PC-9 (cell line): ENCODE measurements at regions not wholly inside any gene's neighbourhood (a gene's known extent, or its start where the extent isn't known, plus 50 kb on each side); places are given as distances from the start of the nearest gene placed in this dataset.

ENCODE experiments used
- BruUV-seq: library from RNA; stranded (reverse); fragments of 400-500 nt; replicated peaks from 2 replicates; lab custom pipeline; 2021; lab: Mats Ljungman, UMichigan
- CTCF ChIA-PET: fragments of 300-600 bp; sonication (Branson Sonifier 250); formaldehyde crosslinking; loops from one replicate; lab custom pipeline; 2022; ENCODE audit warnings: antibody characterized with exemption; lab: Charles Lee
- POLR2A ChIA-PET: fragments of 300-600 bp; sonication (Branson Sonifier 250); formaldehyde crosslinking; loops from one replicate; lab custom pipeline; 2022; ENCODE audit warnings: antibody characterized with exemption; ENCODE audit not compliant: unreplicated experiment; lab: Charles Lee
- DNase-seq, 2 experiments: peaks; one replicate each; pipeline versions ENCODE4 v3.0.0 to v3.0.0-alpha.2; 2015 to 2022; ENCODE audit warnings: mixed read lengths in 1 of 2
- H2AFZ ChIP-seq: fragments of 200-600 bp; sonication (generic); 2 replicates; pipeline ENCODE4 v1.8.1; 2017; ENCODE audit warnings: antibody characterized with exemption
- H3F3A ChIP-seq: fragments of 200-600 bp; sonication (generic); 2 replicates; pipeline ENCODE4 v1.8.1; 2017; ENCODE audit warnings: antibody characterized with exemption, mild to moderate bottlenecking, low read depth; ENCODE audit not compliant: insufficient read depth
- H3K27ac ChIP-seq: fragments of 200-600 bp; sonication (generic); 2 replicates; pipeline ENCODE4 v1.6.1; 2016; ENCODE audit warnings: mixed run types
- H3K27me3 ChIP-seq: fragments of 200-600 bp; sonication (generic); 2 replicates; pipeline ENCODE4 v1.6.1; 2016; ENCODE audit warnings: low read depth, mixed run types; ENCODE audit not compliant: insufficient read depth
- H3K36me3 ChIP-seq: fragments of 200-600 bp; sonication (generic); 2 replicates; pipeline ENCODE4 v1.6.1; 2016; ENCODE audit warnings: low read depth, mixed run types
- H3K4me1 ChIP-seq: fragments of 200-600 bp; sonication (generic); replicated peaks from 2 replicates; pipeline ENCODE4 v1.6.1; 2016; ENCODE audit warnings: mixed run types; ENCODE audit not compliant: insufficient read depth
- H3K4me2 ChIP-seq: fragments of 200-600 bp; sonication (generic); 2 replicates; pipeline ENCODE4 v1.6.1; 2017; ENCODE audit warnings: mixed run types
- H3K4me3 ChIP-seq: fragments of 200-600 bp; sonication (generic); 2 replicates; pipeline ENCODE4 v1.6.1; 2016; ENCODE audit warnings: mixed run types
- H3K79me2 ChIP-seq: fragments of 200-600 bp; sonication (generic); 2 replicates; pipeline ENCODE4 v1.6.1; 2017; ENCODE audit warnings: low read depth, mixed run types
- H3K9me2 ChIP-seq: fragments of 200-600 bp; sonication (generic); 2 replicates; pipeline ENCODE4 v1.8.1; 2017; ENCODE audit warnings: mild to moderate bottlenecking; ENCODE audit not compliant: insufficient read depth
- H3K9me3 ChIP-seq: fragments of 200-600 bp; sonication (generic); 2 replicates; pipeline ENCODE4 v1.8.1; 2016; ENCODE audit warnings: low read depth; ENCODE audit not compliant: insufficient read depth
- H4K20me1 ChIP-seq: fragments of 200-600 bp; sonication (generic); 2 replicates; pipeline ENCODE4 v1.8.1; 2017; ENCODE audit not compliant: insufficient read depth
- CTCF ChIP-seq: fragments of 200-600 bp; sonication (generic); conservative IDR thresholded peaks from 2 replicates; pipeline ENCODE4 v1.6.1; 2017; ENCODE audit warnings: mixed run types, antibody characterized with exemption, mild to moderate bottlenecking, moderate library complexity
- EZH2 ChIP-seq: fragments of 200-600 bp; sonication (generic); IDR thresholded peaks from 2 replicates; pipeline ENCODE4 v1.8.0; 2017; ENCODE audit warnings: antibody characterized with exemption, low read depth
- intact Hi-C: fragments of 100-400 bp; cut with micrococcal nuclease; formaldehyde crosslinking; loops from one replicate; pipeline ENCODE4 v1.10.0; 2022; ENCODE audit not compliant: unreplicated experiment

DNA sequence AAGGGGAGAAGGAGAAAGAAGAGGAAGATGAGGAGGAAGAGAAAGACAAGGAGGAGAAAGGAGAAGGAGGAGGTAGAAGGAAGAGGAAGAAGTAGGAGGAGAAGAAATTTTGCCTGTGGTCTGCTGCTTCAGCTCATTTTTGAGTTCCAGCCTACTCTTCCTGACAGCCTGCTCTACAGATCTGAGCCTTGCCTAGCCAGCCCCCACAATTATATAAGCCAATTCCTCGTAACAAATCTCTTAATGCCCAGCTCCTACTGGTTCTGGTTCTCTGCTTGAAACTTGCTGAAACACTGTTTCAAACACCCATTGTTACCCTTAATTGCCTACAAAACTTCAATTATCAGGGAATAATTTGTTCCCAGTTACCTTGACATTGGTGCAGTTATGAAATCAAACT lies 1014.2 kb upstream of the CELF4 start:
- intact Hi-C loops: no loop called here
- H3K79me2 ChIP-seq: no peaks in the 10 kb centered on the region
- ChIA-PET CTCF (no interaction called here), POLR2A (no interaction called here)
- TF ChIP-seq CTCF: no peak
- TF ChIP-seq EZH2: no peak
- no peak overlapping the region for H3K4me3 ChIP-seq
- no peak for DNase-seq
- no peaks in the 10 kb centered on the region for H3K27me3 ChIP-seq
- no peaks in the 10 kb centered on the region for H3K9me3 ChIP-seq
- H3K4me2 ChIP-seq: no peak overlapping the region
- H3K9me2 ChIP-seq: no peaks in the 10 kb centered on the region
- H3K27ac ChIP-seq: no peak overlapping the region
- no peaks in the 10 kb centered on the region for H3K36me3 ChIP-seq
- no TSS peak for BruUV-seq
- H4K20me1 ChIP-seq: no peaks in the 10 kb centered on the region
- no peak overlapping the region for H2AFZ ChIP-seq
- no peaks in the 10 kb centered on the region for H3K4me1 ChIP-seq
- no peaks in the 10 kb centered on the region for H3F3A ChIP-seq

DNA sequence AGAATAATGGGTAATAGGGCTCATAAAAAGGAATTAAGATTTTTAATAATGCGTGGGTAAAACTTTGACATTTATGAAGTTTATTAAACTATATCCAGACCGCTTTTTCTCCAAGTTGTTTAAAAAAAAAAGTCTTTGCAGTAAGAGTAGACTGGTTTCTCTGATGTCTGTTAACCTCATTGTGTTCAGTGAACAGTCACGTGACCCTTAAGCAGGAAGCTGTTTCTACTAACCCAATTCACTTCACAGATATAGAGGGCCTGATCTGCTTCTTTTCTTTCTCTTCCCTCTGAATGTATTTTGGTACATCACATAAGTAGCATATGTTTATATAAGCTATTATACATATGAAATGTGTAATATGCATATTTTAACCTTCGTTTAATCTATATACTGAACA lies 1011.3 kb upstream of the CELF4 start:
- Histone ChIP-seq H2AFZ (no peak overlapping the region), H3K4me3 (no peak overlapping the region), H3K79me2 (no peaks in the 10 kb centered on the region), H3K9me3 (no peaks in the 10 kb centered on the region), H3F3A (no peaks in the 10 kb centered on the region), H4K20me1 (no peaks in the 10 kb centered on the region), H3K27me3 (no peaks in the 10 kb centered on the region), H3K36me3 (no peaks in the 10 kb centered on the region), H3K9me2 (no peaks in the 10 kb centered on the region), H3K4me2 (no peak overlapping the region), H3K4me1 (no peaks in the 10 kb centered on the region), H3K27ac (no peak overlapping the region)
- no peak for TF ChIP-seq EZH2
- no peak for TF ChIP-seq CTCF
- BruUV-seq: no TSS peak
- DNase-seq: no peak
- ChIA-PET CTCF (no interaction called here), POLR2A (no interaction called here)
- intact Hi-C loops: no loop called here

GRCh38 chr18:38576349-38576748 lies 1010.8 kb upstream of the CELF4 start:
- no peaks in the 10 kb centered on the region for H3K79me2 ChIP-seq
- H3F3A ChIP-seq: no peaks in the 10 kb centered on the region
- H3K9me3 ChIP-seq: no peaks in the 10 kb centered on the region
- H3K4me2 ChIP-seq: no peak overlapping the region
- intact Hi-C loops: no loop called here
- no TSS peak for BruUV-seq
- TF ChIP-seq EZH2 (no peak), CTCF (no peak)
- H4K20me1 ChIP-seq: no peaks in the 10 kb centered on the region
- CTCF ChIA-PET: no interaction called here
- POLR2A ChIA-PET: no interaction called here
- no peaks in the 10 kb centered on the region for H3K9me2 ChIP-seq
- no peak overlapping the region for H2AFZ ChIP-seq
- H3K27ac ChIP-seq: no peak overlapping the region
- no peak for DNase-seq
- no peaks in the 10 kb centered on the region for H3K36me3 ChIP-seq
- H3K4me1 ChIP-seq: no peaks in the 10 kb centered on the region
- no peaks in the 10 kb centered on the region for H3K27me3 ChIP-seq
- no peak overlapping the region for H3K4me3 ChIP-seq
